H54 (cell line): ENCODE measurements at regions not wholly inside any gene's neighbourhood (a gene's known extent, or its start where the extent isn't known, plus 50 kb on each side); places are given as distances from the start of the nearest gene placed in this dataset.
"Not testable (repeated sequence)": the region's sequence is repeated elsewhere in the genome, so short reads cannot be mapped to it uniquely, and the experiment has no call there.

Source experiments
- DNase-seq: peaks from one replicate; pipeline ENCODE4 v3.0.0; 2011; ENCODE audit warnings: low spot score, mixed read lengths; ENCODE audit not compliant: insufficient read length
- FAIRE-seq: peaks from 3 replicates; lab custom pipeline; 2011; peaks lifted over from hg19 to GRCh38; lab: Jason Lieb, UNC

DNA sequence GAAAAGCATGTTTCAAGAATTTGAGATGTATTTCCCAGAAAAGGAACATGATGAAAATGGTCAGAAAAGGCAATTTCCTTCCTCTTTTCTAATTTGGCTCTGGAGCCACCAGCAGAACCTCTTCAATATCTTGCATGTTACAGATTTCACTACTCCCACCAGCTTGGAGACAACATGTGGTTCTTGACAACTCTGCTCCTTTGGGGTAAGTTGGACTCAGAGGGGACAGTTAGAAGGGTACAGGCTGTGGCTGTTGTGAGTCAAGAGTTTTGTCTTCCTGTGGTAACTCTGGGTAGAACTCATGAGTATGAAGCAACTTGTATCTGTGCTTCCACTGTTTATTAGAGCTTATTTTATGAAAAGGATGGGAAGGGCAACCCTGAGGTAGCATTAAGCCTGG is 96.9 kb downstream of the FAM72B start:
- FAIRE-seq, DNase-seq: not testable (repeated sequence)

DNA sequence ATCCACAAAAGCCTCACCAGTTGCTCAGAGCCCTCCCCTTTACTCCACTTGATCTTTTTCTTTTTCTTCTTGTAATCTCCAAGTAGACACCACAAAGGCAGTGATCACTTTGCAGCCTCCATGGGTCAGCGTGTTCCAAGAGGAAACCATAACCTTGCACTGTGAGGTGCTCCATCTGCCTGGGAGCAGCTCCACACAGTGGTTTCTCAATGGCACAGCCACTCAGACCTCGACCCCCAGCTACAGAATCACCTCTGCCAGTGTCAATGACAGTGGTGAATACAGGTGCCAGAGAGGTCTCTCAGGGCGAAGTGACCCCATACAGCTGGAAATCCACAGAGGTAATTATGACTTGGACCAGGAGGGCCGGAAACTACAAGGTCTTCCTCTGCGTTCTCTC is 95.6 kb downstream of the FAM72B start:
- FAIRE-seq, DNase-seq: not testable (repeated sequence)

DNA sequence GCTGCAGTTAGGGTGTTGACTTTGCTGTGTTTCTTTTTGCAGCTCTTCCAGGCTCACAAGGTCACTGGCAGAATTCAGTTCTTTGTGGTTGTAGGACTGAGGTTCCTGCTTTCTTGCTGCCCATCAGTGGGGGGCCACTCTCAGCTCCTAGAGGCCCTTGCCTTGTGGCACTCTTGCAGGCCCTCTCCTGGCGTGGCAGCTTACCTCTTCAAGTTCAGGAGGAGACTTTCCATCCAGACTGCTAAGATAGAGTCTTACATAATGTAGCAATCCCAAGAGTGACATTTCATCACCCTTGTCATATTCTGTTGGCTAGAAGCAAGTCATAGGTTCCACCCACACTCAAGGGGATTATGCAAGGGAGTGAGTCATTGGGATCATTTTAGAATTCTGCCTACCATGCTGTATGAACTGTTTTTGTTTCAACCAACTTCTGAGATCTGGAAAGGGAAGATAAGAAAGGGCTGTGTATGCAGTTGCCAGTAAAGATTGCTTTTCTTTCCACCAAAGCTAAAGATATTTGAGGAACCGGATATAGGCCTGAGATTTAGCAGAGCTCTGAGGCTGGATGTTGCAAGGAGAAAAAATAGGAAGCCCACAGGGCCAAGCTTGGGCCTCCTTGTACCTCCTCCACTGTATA is 91.7 kb downstream of the FAM72B start:
- FAIRE-seq, DNase-seq: not testable (repeated sequence)

DNA sequence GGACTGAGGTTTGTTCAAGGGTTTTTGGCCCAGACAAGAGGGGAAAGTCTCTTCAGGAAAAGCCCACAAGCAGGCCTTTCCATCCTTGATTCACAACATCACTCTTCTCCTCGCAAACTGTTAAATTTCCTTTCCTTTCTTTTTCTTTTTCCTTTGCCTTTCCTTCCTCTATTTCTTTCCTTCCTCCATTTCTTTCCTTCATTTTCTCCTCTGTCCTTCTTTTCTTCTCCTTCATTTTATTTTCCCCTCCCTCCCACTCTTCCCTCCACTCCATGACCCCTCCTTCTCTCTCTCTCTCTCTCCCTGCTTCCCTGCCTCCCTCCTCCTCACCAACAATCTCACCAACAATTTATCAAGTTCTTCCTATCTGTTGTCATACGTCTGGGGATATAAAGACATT is 89.1 kb downstream of the FAM72B start:
- not testable (repeated sequence) for FAIRE-seq, DNase-seq

DNA sequence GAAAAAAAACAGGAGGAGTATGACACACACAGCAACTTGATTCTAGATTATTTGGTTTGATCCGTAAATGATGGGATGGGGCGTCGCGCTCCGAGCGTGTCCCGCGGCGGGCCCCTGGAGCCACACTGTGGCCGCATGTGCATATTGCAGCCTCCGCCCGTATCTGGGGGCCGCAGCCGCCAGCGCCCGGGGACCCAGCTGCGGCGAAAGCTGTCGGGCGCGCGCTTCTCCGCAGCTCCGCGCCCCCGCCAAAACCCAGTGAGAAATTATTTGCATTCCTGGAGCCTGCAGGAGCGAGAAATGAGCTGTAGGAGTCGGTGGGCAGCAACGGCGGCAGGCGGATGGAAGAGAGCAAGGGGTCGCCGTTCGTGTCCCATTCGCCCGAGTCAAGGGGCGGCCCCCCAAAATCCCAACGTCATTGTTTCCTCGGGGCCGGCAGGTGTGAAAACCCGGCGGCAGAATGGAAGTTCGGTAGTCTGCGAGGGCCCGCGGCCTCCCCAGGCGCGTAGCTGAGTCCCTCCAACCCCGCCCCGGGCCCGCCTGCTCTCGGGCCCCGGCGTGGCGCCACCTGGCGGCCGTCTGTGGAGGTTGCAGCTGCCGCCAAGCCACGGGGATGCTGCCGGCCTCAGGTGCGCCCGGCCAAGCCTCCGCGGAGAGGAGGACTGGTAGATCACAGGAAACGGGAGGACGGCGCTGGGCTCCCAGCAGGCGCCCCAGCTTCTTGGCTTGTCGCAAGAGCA is 86.8 kb downstream of the FAM72B start:
- FAIRE-seq, DNase-seq: not testable (repeated sequence)

DNA sequence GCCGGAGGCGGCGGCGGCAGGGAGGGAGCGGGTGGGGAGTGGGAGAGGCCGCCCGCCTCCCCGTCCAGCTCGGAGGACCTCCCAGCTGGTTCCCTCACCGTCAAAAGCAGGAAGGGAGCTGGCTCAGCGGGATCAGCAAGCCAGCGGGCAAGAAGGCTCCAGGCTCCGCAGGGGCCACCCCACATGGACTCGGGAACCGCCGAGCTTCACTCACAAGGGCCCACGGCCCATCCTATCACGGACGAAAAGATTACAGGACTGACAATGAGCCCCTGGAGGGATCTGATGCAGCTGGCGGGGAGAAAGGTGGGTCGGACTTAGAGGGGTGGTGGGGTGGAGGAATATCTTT is 86.3 kb downstream of the FAM72B start:
- FAIRE-seq, DNase-seq: not testable (repeated sequence)

DNA sequence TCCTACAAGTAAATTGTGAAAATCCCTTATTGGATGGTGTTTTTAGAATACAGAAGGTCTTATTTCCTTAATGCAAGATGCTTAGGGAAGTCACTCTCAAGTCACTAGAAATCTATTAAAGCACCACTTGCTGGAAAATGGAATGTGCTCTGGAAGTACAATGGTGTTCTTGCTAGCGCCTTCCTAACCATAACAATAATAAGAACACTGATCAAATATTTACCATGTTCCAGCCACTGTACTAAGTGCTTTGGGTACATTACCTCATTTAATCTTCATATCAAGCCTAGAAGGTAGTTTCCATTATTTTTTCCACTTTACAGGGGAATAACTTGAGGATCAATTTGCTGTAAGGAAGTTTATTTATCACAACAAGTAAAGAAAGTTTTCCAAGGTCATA is 75.1 kb downstream of the FAM72B start:
- not testable (repeated sequence) for DNase-seq, FAIRE-seq

DNA sequence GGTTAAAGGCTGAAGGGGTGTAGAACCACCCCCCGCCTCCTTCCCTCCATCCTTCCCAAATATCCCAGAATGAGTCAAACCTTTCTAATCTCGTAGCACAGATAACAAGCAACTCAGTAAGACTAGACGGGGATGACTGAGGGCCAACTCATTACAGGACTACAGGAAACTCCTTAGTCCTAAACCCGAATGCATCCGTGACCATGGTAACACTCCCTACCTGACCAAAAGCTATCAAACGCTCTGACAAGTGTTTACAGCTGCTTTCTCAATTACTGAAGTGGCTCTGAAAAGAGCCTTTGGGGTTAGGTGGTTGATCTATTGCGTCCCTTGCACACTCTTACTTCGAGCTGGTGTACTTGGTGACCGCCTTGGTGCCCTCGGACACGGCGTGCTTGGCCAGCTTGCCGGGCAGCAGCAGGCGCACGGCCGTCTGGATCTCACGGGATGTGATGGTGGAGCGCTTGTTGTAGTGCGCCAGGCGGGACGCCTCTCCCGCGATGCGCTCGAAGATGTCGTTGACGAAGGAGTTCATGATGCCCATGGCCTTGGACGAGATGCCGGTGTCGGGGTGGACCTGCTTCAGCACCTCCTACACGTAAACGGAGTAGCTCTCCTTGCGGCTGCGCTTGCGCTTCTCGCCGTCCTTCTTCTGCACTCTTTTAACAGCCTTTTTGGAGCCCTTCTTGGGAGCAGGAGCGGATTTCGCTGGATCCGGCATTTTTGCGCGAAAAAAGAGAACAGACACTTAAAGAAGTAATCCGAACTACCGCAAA is 67.4 kb downstream of the FAM72B start:
- not testable (repeated sequence) for DNase-seq, FAIRE-seq

DNA sequence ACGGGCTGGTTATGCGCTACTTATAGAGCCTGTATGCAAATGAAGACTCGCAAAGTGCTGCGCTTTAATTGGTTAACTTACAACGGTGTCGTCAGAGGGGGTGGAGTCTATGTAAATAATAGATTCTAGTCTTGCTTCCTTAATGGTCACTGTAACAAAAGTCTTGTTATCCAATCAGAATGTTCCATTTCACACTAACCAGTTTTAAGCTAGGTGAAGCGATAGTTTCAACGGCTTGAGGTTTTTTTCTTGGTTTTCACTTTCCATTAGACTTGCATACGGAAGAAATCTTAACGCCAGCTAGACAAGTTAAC is 66.9 kb downstream of the FAM72B start:
- DNase-seq, FAIRE-seq: not testable (repeated sequence)

DNA sequence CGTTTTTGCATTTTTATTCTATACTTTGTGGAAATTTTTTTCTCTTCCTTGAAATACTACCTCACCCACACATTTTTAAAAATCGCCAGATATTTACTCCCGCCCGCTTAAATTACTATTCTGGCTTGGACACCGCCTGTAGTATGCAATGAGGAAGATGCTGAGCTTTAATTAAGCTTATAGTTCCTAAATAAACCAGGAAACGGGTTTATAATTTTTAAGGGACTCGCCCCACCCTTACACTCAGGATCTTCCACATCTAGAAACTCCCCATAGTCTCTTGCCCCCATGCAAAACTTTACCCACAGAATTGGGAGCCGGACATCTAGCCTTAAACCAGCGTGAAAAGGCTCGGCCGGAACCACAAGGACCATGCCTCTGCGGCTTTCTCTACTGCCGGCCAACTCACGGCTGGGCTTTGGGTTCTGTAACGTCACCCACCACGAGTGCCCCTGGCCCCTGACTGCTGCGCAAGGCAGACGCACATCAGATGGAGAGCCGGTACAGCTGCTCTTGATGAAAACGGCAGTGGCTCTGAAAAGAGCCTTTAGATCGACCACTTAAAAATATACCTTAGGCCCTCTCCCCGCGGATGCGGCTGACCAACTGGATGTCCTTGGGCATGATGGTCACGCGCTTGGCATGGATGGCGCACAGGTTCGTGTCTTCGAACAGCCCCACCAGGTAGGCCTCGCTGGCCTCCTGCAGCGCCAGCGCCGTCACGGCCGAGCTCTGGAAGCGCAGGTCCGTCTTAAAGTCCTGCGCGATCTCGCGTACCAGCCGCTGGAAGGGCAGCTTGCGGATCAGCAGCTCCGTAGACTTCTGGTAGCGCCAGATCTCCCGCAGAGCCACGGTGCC is 66.3 kb downstream of the FAM72B start:
- DNase-seq: not testable (repeated sequence)

More for the DNA sequence above, 66.3 kb downstream of the FAM72B start:
- FAIRE-seq: not testable (repeated sequence)
